ENCODE measurements at regions not wholly inside any gene's neighbourhood (a gene's known extent, or its start where the extent isn't known, plus 50 kb on each side); places are given as distances from the start of the nearest gene placed in this dataset.
"Not testable (repeated sequence)": the region's sequence is repeated elsewhere in the genome, so short reads cannot be mapped to it uniquely, and the experiment has no call there.

GRCh38 chr13:87244256-87244890 lies 426.8 kb upstream of the SLITRK5 start:
- DNase-seq: no peak

DNA sequence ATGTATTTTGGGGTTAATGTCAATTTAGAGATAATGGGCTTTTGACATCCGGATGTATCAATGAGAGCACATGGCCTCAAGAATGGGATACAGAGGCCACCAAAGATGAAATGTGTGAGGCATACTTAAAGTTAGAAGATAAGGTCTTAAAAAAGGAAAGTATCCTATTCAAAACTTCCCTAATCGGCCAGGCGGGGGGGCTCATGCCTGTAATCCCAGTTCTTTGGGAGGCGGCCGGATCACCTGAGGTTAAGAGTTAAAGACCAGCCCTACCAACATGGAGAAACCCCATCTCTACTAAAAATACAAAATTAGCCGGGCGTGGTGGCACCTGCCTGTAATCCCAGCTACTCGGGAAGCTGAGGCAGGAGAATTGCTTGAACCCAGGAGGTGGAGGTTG lies 421.3 kb upstream of the SLITRK5 start:
- DNase-seq: not testable (repeated sequence)

- DNase-seq: no peak
Measured at GRCh38 chr13:87255394-87255793, 415.8 kb upstream of the SLITRK5 start.

- DNase-seq: no peak
Measured at GRCh38 chr13:87259479-87260083, 411.6 kb upstream of the SLITRK5 start.

- no peak for DNase-seq
Measured at GRCh38 chr13:87274209-87274819, 396.9 kb upstream of the SLITRK5 start.

DNA sequence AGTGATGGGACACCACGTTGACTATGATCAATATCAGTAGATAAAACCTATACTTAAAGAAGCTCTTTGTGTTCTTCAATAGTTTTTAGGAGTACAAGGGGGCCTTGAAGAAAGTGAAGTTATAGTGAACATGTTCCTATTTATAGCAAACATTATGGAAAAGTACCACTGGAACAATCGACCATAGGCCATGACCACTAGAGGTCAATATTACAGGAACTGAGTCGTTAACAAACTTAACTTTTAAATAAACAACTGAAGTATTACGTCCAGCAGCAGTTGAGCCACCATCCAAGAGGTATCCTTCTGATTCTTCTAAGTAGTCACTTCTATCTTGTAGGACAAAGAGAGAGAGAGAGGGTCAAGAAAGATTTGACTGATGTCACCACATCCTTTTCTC lies 391.0 kb upstream of the SLITRK5 start:
- no peak for DNase-seq

DNA sequence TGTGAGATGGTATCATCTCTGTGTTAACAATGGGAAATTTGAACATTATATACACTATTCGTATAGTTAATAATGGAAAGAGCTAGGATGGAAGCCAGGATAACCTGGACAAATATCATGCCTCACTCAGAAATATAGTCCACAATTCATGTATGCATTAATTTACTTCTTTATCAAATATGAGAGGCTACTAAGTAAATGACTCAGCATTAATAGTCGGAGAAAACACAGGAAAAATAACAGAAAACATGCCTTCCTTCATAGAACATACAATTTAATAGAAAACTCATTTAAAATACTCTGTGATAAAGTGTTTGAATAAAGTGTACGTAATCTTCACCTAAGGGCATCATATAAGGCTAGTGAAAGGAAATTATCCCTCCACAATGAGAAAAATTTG lies 383.4 kb upstream of the SLITRK5 start:
- no peak for DNase-seq

GRCh38 chr13:87295636-87296035 lies 375.5 kb upstream of the SLITRK5 start:
- no peak for DNase-seq

GRCh38 chr13:87302034-87302433 lies 369.1 kb upstream of the SLITRK5 start:
- no peak for DNase-seq

DNA sequence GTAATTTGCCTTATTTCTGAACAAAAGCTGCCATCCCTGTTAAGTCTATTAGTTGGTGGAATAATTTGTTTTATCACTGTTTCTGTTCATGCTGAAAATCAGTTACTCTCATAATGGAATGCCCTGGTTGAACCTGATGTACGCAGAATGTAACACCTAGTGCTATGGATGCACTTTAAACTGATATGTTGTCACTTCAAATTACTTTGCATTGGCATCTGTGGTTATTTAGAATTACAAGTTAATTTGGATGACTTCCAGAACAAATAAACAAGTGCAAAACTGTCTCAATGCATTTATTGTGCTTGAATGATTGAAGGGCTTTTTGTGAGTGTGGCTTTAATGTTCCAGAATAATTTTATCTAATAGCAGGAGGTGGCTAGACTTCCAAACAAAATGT lies 368.2 kb upstream of the SLITRK5 start:
- DNase-seq: no peak

DNA sequence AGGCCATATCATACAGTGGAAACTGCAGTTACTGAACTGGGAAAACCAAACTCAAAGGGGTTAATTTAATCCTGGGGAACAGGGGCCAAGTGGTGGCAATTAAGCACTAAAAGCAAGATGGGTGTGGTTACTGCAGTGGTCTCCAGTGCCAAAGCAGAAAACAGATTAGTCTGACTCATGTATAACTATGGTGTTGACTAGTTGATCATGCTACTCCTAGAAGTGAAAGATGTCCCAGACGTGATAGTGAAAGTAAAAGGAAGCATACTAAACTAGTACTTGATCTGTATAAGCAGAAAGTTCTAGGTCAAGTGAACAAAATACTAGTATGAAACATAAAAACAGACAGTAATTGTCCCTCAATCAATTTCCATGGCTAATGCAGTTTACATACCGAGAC lies 360.0 kb upstream of the SLITRK5 start:
- DNase-seq: no peak

- no peak for DNase-seq
Measured at GRCh38 chr13:87314822-87315221, 356.3 kb upstream of the SLITRK5 start.

DNA sequence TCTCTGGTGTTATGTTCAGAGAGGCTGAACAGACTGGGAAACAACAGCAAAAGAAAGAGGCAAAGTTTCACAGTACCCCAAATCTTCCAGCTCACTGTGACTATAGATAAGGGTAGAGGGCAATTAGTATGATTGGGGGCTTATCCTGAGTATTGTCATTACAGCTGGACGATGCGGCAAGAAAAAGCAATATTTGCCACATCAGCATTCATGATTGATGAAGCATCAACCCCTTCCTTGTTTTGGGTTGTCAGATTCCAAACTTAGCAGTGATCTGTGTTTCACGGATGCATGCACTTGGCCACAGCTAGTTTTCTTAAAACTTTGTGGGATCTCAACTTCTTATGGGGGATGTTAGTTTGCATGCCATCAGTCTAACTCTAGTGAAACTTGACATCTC lies 348.8 kb upstream of the SLITRK5 start:
- DNase-seq: no peak

- no peak for DNase-seq
Measured at GRCh38 chr13:87324558-87324957, 346.6 kb upstream of the SLITRK5 start.

- no peak for DNase-seq
Measured at GRCh38 chr13:87331178-87331577, 340.0 kb upstream of the SLITRK5 start.

- DNase-seq: no peak
Measured at GRCh38 chr13:87333599-87333998, 337.6 kb upstream of the SLITRK5 start.

GRCh38 chr13:87334176-87334575 lies 337.0 kb upstream of the SLITRK5 start:
- no peak for DNase-seq

- DNase-seq: not testable (repeated sequence)
Measured at GRCh38 chr13:87336346-87336889, 334.8 kb upstream of the SLITRK5 start.

DNA sequence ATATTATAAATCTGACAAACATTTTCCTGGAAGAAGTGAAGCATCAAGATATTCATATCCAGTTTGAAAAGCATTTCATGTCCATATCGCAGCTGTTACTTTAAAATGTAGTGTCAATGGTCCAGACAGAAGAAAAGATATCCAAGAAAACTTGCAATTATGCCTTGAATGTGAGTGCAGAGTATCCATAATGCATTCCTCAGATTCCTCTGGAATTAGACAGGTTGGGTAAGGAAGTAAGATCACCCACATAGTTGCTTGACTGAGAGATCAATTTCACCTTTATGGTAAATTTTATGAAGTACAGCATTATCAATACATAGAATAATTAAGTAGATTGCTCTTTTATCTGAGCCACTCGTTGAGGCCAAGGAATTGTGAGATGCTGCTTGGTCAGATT lies 327.0 kb upstream of the SLITRK5 start:
- no peak for DNase-seq

- DNase-seq: no peak
Measured at GRCh38 chr13:87355451-87355850, 315.7 kb upstream of the SLITRK5 start.

GRCh38 chr13:87356314-87356713 lies 314.9 kb upstream of the SLITRK5 start:
- DNase-seq: no peak

- DNase-seq: no peak
Measured at GRCh38 chr13:87358319-87358718, 312.9 kb upstream of the SLITRK5 start.

GRCh38 chr13:87361216-87361615 lies 310.0 kb upstream of the SLITRK5 start:
- DNase-seq: no peak

- no peak for DNase-seq
Measured at GRCh38 chr13:87368639-87369038, 302.5 kb upstream of the SLITRK5 start.
